Bronchial epithelial cell (primary cell): ENCODE measurements at regions not wholly inside any gene's neighbourhood (a gene's known extent, or its start where the extent isn't known, plus 50 kb on each side); places are given as distances from the start of the nearest gene placed in this dataset.

ENCODE experiments used
- DNase-seq: peaks from one replicate; pipeline ENCODE4 v3.0.0-alpha.2; 2010; ENCODE audit warnings: low read depth
- FAIRE-seq: peaks from 2 replicates; lab custom pipeline; 2011; peaks lifted over from hg19 to GRCh38; lab: Jason Lieb, UNC
- H3K27me3 ChIP-seq: 2 replicates; pipeline ENCODE4 v1.5.1; 2011; ENCODE audit warnings: low read length; ENCODE audit not compliant: control insufficient read depth, insufficient read depth
- H3K36me3 ChIP-seq: 2 replicates; pipeline ENCODE4 v1.5.1; 2011; ENCODE audit warnings: low read length; ENCODE audit not compliant: control insufficient read depth, insufficient read depth
- H3K4me3 ChIP-seq: 2 replicates; pipeline ENCODE4 v1.5.1; 2011; ENCODE audit warnings: mild to moderate bottlenecking, low read depth, low read length, control low read depth
- CTCF ChIP-seq: IDR thresholded peaks from 2 replicates; pipeline ENCODE4 v1.5.1; 2011; ENCODE audit warnings: mild to moderate bottlenecking, moderate library complexity, low read length, control low read depth, inconsistent platforms; ENCODE audit not compliant: insufficient read depth, severe bottlenecking

GRCh38 chr12:115859231-115859630 is 418.3 kb downstream of the MED13L start:
- TF ChIP-seq CTCF = no peak
- H3K4me3 ChIP-seq = no peak overlapping the region
- FAIRE-seq (no peak), DNase-seq (no peak)
- H3K36me3 ChIP-seq = no peaks in the 10 kb centered on the region
- no peaks in the 10 kb centered on the region for H3K27me3 ChIP-seq

- TF ChIP-seq CTCF = no peak
- H3K36me3 ChIP-seq = no peaks in the 10 kb centered on the region
- no peak for DNase-seq
- H3K4me3 ChIP-seq = no peak overlapping the region
- H3K27me3 ChIP-seq = no peaks in the 10 kb centered on the region
- no peak for FAIRE-seq
Measured at GRCh38 chr12:115857923-115858322, 419.6 kb downstream of the MED13L start.

- H3K36me3 ChIP-seq = no peaks in the 10 kb centered on the region
- no peaks in the 10 kb centered on the region for H3K27me3 ChIP-seq
- FAIRE-seq = no peak
- no peak for TF ChIP-seq CTCF
- no peak for DNase-seq
- no peak overlapping the region for H3K4me3 ChIP-seq
Measured at GRCh38 chr12:115857160-115857920, 420.2 kb downstream of the MED13L start.

- DNase-seq = no peak
- Histone ChIP-seq H3K27me3 (no peaks in the 10 kb centered on the region), H3K4me3 (no peak overlapping the region), H3K36me3 (no peaks in the 10 kb centered on the region)
- no peak for FAIRE-seq
- no peak for TF ChIP-seq CTCF
Measured at GRCh38 chr12:115852054-115852453, 425.4 kb downstream of the MED13L start.

- Histone ChIP-seq H3K36me3 (no peaks in the 10 kb centered on the region), H3K4me3 (no peak overlapping the region), H3K27me3 (no peaks in the 10 kb centered on the region)
- no peak for TF ChIP-seq CTCF
- DNase-seq (no peak), FAIRE-seq (no peak)
Measured at GRCh38 chr12:115850957-115851356, 426.5 kb downstream of the MED13L start.
